ENCODE measurements at regions not wholly inside any gene's neighbourhood (a gene's known extent, or its start where the extent isn't known, plus 50 kb on each side); places are given as distances from the start of the nearest gene placed in this dataset.
"Not testable (repeated sequence)": the region's sequence is repeated elsewhere in the genome, so short reads cannot be mapped to it uniquely, and the experiment has no call there.

DNA sequence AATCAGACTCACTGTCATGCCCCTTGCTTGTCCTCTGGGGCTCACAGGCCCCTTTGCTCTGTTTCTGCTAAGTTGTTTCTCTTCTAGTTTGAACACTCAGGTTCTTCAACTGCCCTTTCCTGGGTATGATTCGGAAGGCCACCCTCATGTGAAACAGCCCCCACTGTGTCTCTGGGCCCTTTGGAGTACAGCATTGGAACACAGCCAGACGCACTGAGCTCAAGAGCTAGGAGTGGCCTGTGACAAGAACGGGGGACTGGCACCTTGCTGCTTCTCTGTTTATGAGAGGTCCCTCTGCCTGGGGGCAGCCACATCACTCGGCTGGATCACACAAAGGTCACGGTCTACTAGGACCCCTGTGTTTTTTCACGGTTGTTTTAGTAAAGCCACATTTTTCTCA, 114.4 kb upstream of the ZC3H12A start:
- TF ChIP-seq, protein P1, sequence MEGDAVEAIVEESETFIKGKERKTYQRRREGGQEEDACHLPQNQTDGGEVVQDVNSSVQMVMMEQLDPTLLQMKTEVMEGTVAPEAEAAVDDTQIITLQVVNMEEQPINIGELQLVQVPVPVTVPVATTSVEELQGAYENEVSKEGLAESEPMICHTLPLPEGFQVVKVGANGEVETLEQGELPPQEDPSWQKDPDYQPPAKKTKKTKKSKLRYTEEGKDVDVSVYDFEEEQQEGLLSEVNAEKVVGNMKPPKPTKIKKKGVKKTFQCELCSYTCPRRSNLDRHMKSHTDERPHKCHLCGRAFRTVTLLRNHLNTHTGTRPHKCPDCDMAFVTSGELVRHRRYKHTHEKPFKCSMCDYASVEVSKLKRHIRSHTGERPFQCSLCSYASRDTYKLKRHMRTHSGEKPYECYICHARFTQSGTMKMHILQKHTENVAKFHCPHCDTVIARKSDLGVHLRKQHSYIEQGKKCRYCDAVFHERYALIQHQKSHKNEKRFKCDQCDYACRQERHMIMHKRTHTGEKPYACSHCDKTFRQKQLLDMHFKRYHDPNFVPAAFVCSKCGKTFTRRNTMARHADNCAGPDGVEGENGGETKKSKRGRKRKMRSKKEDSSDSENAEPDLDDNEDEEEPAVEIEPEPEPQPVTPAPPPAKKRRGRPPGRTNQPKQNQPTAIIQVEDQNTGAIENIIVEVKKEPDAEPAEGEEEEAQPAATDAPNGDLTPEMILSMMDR (IDR thresholded peaks at IDR 0.05): no peak
- no peak for DNase-seq (ENCODE audit: low spot score)
- no peak for ATAC-seq (ENCODE audit: low FRiP score)

DNA sequence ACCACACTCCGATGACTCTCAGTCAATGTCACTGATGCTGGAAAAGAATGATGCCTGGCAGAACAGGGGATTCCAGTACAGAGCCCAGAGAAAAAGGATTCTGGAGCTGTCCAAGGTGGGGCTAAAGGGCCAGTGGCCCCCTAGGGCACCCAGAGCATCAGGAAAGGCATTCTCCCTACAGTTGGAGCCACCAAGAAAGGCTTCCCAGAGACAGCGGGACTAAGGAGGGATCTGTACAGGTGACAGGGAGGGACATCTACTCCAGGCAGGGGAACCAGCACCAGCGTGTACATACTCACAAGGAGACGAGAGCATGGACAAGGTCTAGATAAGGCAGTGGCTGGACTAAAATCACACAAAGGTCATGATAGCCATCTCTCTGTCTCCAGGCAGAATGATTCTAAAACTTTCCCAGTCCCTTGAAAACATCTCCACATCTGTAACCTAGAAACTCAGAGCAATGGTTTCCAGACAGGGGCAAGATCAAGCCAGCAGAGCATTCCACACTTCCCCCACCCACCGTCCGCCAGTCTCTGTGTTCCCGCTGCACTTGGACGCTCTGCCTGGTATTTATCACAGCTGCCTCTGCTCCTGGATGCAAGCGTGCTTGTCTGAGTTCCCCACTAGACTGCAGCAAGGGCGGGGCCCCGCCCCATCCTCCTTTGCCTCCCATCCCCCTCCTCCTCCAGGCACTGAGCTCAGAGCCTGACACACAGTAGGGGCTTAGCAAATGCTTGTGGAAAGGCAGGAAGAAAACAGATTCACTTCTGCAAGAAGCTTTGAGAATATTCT, 111.6 kb upstream of the ZC3H12A start:
- ATAC-seq (ENCODE audit: low FRiP score) (no peak), DNase-seq (ENCODE audit: low spot score) (no peak)
- TF ChIP-seq, protein P1 (IDR thresholded peaks at IDR 0.05): no peak

DNA sequence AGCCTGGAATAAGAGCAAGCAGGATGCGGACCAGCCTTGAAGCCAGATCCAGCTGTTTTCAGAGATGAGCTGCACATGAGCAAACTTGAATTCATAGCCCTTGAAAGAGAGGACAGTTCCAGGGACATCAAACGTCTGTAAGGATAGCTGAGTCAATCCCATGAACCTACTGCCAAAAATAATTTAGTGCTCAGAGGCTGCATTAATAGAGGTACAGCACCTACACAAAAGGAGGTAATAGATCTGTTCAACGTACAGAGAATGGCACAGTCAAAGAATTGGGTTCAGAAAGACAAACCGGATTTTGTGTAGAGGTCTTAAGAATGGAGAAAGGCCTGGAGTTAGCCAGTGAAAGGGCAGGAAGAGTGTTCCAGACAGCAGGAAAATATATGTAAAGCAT, 110.8 kb upstream of the ZC3H12A start:
- ATAC-seq (ENCODE audit: low FRiP score) (no peak), DNase-seq (ENCODE audit: low spot score) (no peak)
- TF ChIP-seq, protein P1 (IDR thresholded peaks at IDR 0.05): no peak

DNA sequence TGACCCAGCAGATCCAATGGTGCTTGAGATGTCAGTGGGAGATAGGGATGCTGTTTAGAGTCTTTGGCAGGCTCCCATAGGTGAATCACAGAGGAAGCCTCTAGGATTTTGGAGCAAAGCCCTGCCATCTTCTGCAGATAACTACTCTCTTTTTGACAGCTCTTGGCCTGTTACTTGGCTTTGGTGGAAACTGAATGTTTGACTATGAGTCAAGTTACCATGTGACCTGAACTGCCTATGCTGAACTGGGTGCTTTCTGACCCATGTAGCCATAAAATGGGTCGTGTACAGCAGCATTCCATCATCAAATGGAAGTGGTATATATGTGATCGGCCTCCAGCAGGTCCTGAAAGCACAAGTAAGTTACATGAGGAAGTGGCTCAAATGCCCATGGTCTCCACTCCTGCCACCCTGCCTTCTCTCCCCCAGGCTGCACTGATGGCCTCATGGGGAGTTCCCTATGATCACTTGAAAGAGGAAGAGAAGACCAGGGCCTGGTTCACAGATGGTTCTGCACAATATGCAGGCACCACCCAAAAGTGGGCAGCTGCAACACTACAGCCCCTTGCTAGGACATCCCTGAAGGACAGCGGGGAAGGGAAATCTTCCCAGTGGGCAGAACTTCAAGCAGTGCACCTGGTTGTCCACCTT, 105.6 kb upstream of the ZC3H12A start:
- not testable (repeated sequence) for DNase-seq (ENCODE audit: low spot score); ATAC-seq (ENCODE audit: low FRiP score)

DNA sequence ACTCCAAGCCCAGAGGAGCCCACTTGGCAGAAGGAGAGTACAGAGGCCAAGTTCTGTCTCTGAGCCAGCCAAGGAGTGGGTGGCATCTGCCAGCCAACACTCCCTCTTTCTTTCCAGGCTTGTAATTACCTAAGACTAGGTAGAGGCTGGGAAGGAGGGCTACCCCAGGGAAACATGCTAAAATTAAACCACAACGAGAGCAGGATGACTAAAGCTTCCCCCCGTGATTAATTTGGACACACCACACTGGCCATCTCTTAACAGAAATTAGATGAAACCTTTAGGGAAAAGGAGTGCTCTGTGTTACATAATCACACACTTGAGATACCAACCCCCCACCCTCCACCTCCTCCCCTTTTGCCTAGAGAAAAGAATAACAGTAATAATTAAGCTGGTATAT, 102.1 kb upstream of the ZC3H12A start:
- ATAC-seq (ENCODE audit: low FRiP score): no peak
- no peak for DNase-seq (ENCODE audit: low spot score)
- TF ChIP-seq, protein P1 (IDR thresholded peaks at IDR 0.05): no peak

DNA sequence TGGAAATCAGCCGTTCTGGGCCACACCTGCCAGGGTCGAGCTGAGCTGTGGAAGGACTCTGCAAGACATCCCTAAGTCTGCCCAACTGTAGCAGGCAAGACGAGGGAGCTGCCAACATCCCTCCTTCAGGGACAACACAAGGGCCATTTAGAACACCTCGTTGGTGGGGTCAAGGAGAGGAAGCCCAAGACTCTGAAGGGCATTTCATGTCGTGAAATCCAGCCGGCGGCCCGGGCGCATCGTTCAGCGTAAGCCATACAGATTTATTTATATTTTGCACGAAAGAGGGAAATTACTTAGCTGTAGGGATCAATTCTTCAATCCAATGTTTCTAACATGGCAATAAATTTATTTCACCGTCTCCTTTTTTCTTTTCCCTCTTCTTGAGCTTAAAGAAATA, 101.7 kb upstream of the ZC3H12A start:
- TF ChIP-seq, protein P1 (IDR thresholded peaks at IDR 0.05): no peak
- ATAC-seq (ENCODE audit: low FRiP score) (no peak), DNase-seq (ENCODE audit: low spot score) (no peak)

DNA sequence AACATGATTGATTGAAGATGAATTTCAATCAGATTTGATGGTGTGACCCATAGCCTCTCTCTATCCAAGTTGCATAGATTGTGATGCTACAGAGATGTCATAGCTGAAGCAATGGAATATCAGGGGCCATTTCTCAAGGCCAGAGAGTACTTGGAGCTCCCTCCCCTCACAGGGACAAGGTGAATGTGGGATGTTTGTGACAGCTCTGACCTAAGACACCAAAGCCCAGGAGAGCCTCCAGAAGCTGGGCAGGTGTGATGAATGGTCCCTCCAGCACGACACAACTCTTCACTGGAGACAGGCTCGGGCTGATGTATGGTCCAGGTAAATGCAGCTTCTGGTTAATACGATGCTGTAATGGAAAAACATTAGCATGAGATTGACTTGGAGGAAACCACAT, 101.0 kb upstream of the ZC3H12A start:
- TF ChIP-seq, protein P1 (IDR thresholded peaks at IDR 0.05): no peak
- ATAC-seq (ENCODE audit: low FRiP score) (no peak), DNase-seq (ENCODE audit: low spot score) (no peak)

DNA sequence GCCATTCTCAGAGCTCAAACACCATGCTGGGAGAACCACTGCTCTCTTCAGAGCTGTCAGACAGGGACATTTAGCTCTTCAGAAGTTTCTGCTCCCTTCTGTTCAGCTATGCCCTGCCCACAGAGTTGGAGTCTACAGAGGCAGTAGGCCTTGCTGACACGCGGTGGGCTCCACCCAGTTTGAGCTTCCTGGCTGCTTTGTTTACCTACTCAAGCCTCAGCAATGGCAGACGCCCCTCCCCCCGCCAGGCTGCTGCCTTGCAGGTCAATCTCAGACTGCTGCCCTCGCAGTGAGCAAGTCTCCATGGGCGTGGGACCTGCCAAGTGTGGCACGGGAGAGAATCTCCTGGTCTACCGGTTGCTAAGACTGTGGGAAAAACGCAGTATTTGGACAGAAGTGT, 93.8 kb upstream of the ZC3H12A start:
- DNase-seq (ENCODE audit: low spot score); ATAC-seq (ENCODE audit: low FRiP score): not testable (repeated sequence)

Data from omental fat pad (tissue), 3 donors.